SK-N-SH (cell line): ENCODE measurements at regions not wholly inside any gene's neighbourhood (a gene's known extent, or its start where the extent isn't known, plus 50 kb on each side); places are given as distances from the start of the nearest gene placed in this dataset.

ENCODE experiments used
- CTCF ChIA-PET: fragments of 300-600, 350-600 bp; formaldehyde crosslinking; extraction: SDS; loops from one replicate; lab custom pipeline; 2021; lab: Yijun Ruan, JAX
- POLR2A ChIA-PET: fragments of 350-600 bp; sonication (Branson Sonifier 250); formaldehyde crosslinking; extraction: SDS; loops from one replicate; lab custom pipeline; 2020; ENCODE audit warnings: antibody characterized with exemption, inconsistent platforms; lab: Yijun Ruan, JAX
- DNase-seq: peaks from one replicate; pipeline ENCODE4 v3.0.0; 2012
- H2AFZ ChIP-seq: fragments of 200-600 bp; sonication (generic); 2 replicates; pipeline ENCODE4 v1.8.1; 2016; ENCODE audit warnings: antibody characterized with exemption, mild to moderate bottlenecking, low read depth
- H3F3A ChIP-seq: fragments of 200-600 bp; sonication (generic); replicated peaks from 2 replicates; pipeline ENCODE3; 2016; ENCODE audit warnings: antibody characterized with exemption, mild to moderate bottlenecking; ENCODE audit not compliant: insufficient read depth
- H3K27ac ChIP-seq, 2 experiments: fragments of 200-500 bp in 1 of 2; fragments of 200-600 bp in 1 of 2; sonication (Bioruptor generic) in 1 of 2; sonication (generic), shearing (Covaris generic) in 1 of 2; 2 replicates each; pipeline versions ENCODE4 v1.5.1 to v1.6.1; 2014 to 2016; ENCODE audit warnings: low read depth in 2 of 2, inconsistent platforms in 1 of 2, low read length in 1 of 2, mild to moderate bottlenecking in 1 of 2, mixed read lengths in 1 of 2
- H3K27me3 ChIP-seq: fragments of 200-600 bp; sonication (generic), shearing (Covaris generic); 2 replicates; pipeline ENCODE4 v1.6.1; 2016; ENCODE audit warnings: mixed run types; ENCODE audit not compliant: insufficient read depth
- H3K36me3 ChIP-seq, 2 experiments: fragments of 200-500 bp in 1 of 2; fragments of 200-600 bp in 1 of 2; sonication (Bioruptor generic) in 1 of 2; sonication (generic) in 1 of 2; replicated peaks in 1 of 2; 2 replicates each; pipeline versions ENCODE3 to v1.5.1; 2014 to 2016; ENCODE audit warnings: low read length in 1 of 2, mild to moderate bottlenecking in 1 of 2; ENCODE audit not compliant: insufficient read depth in 2 of 2, control insufficient read depth in 1 of 2
- H3K4me1 ChIP-seq, 2 experiments: fragments of 200-500 bp in 1 of 2; fragments of 200-600 bp in 1 of 2; sonication (Bioruptor generic) in 1 of 2; sonication (generic), shearing (Covaris generic) in 1 of 2; 2 replicates each; pipeline versions ENCODE4 v1.5.1 to v1.6.1; 2014 to 2016; ENCODE audit warnings: low read depth in 1 of 2, low read length in 1 of 2, mixed run types in 1 of 2; ENCODE audit not compliant: insufficient read depth in 2 of 2, control insufficient read depth in 1 of 2
- H3K4me2 ChIP-seq: fragments of 200-600 bp; sonication (generic), shearing (Covaris generic); 2 replicates; pipeline ENCODE4 v1.6.1; 2017; ENCODE audit warnings: mixed run types
- H3K4me3 ChIP-seq, 2 experiments: fragments of 200-500 bp in 1 of 2; fragments of 200-600 bp in 1 of 2; sonication (Bioruptor generic) in 1 of 2; sonication (generic), shearing (Covaris generic) in 1 of 2; 2 replicates each; pipeline versions ENCODE4 v1.5.1 to v1.8.1; 2014 to 2016; ENCODE audit warnings: low read depth in 2 of 2, inconsistent platforms in 1 of 2, low read length in 1 of 2, mild to moderate bottlenecking in 1 of 2, mixed read lengths in 1 of 2, moderate library complexity in 1 of 2
- H3K79me2 ChIP-seq: fragments of 200-600 bp; sonication (generic); 2 replicates; pipeline ENCODE4 v1.8.1; 2017; ENCODE audit warnings: mild to moderate bottlenecking; ENCODE audit not compliant: insufficient read depth
- H3K9ac ChIP-seq: fragments of 200-600 bp; sonication (generic); 2 replicates; pipeline ENCODE4 v1.6.1; 2017; ENCODE audit warnings: mixed run types
- H3K9me2 ChIP-seq: fragments of 200-600 bp; sonication (generic); 2 replicates; pipeline ENCODE4 v1.6.1; 2017; ENCODE audit warnings: mixed run types
- H3K9me3 ChIP-seq: fragments of 200-600 bp; sonication (generic); 2 replicates; pipeline ENCODE4 v1.6.1; 2017; ENCODE audit warnings: mixed run types, mild to moderate bottlenecking, moderate library complexity
- H4K20me1 ChIP-seq: fragments of 200-600 bp; sonication (generic); 2 replicates; pipeline ENCODE4 v1.6.1; 2017; ENCODE audit warnings: mild to moderate bottlenecking, mixed run types; ENCODE audit not compliant: insufficient read depth
- CTCF ChIP-seq: fragments of 200-600 bp; sonication (generic); IDR thresholded peaks from 2 replicates; pipeline ENCODE4 v1.6.1; 2017; ENCODE audit warnings: antibody characterized with exemption, mild to moderate bottlenecking, moderate library complexity
- ELF1 ChIP-seq: IDR thresholded peaks from 2 replicates; pipeline ENCODE4 v1.4.0; 2012
- EP300 ChIP-seq, 2 experiments: IDR thresholded peaks; 2 replicates each; pipeline versions ENCODE4 v1.4.0 to v1.6.1; 2012; ENCODE audit warnings: borderline replicate concordance in 1 of 2, low read depth in 1 of 2, low read length in 1 of 2
- GATA2 ChIP-seq: sonication (generic); formaldehyde crosslinking; IDR thresholded peaks from 2 replicates; pipeline ENCODE4 v1.5.0; 2020; ENCODE audit warnings: mild to moderate bottlenecking, missing genetic modification reagents
- RFX5 ChIP-seq: IDR thresholded peaks from 2 replicates; pipeline ENCODE4 v1.6.1; 2012; ENCODE audit warnings: mild to moderate bottlenecking, improper control_type of control experiment, low read length
- SIN3A ChIP-seq: IDR thresholded peaks from 2 replicates; pipeline ENCODE4 v1.6.1; 2012; ENCODE audit warnings: low read depth, mild to moderate bottlenecking, low read length, moderate library complexity, borderline replicate concordance
- WGBS: methylation state at CpG from one replicate; pipeline ENCODE4 v1.1.6; 2017; ENCODE audit warnings: low lambda C conversion rate; 5-methylcytosine and 5-hydroxymethylcytosine counted together
- TF ChIP-seq, protein P1 (sequence below): IDR thresholded peaks from 2 replicates; pipeline ENCODE4 v1.4.0; 2012; ENCODE audit warnings: low read depth, borderline replicate concordance
- TF ChIP-seq, protein P2 (sequence below): IDR thresholded peaks from 2 replicates; pipeline ENCODE4 v1.4.0; 2012; ENCODE audit warnings: low read depth, borderline replicate concordance

GRCh38 chr18:73093687-73094250 is 226.0 kb upstream of the NETO1 start:
- H3F3A ChIP-seq: no peaks in the 10 kb centered on the region
- POLR2A ChIA-PET: no interaction called here
- H3K79me2 ChIP-seq: no peaks in the 10 kb centered on the region
- H3K4me3 ChIP-seq: no peak overlapping the region
- H4K20me1 ChIP-seq: no peaks in the 10 kb centered on the region
- no peaks in the 10 kb centered on the region for H3K27me3 ChIP-seq
- H3K9me3 ChIP-seq: no peaks in the 10 kb centered on the region
- no peak overlapping the region for H3K9ac ChIP-seq
- H3K27ac ChIP-seq: no peak overlapping the region
- no peak for TF ChIP-seq GATA2
- TF ChIP-seq, protein P1, sequence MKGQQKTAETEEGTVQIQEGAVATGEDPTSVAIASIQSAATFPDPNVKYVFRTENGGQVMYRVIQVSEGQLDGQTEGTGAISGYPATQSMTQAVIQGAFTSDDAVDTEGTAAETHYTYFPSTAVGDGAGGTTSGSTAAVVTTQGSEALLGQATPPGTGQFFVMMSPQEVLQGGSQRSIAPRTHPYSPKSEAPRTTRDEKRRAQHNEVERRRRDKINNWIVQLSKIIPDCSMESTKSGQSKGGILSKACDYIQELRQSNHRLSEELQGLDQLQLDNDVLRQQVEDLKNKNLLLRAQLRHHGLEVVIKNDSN: no peak
- TF ChIP-seq EP300 (IDR thresholded peaks at IDR 0.05; ENCODE audit: borderline replicate concordance in 1 of 2, low read depth in 1 of 2, low read length in 1 of 2): no peak
- DNase-seq: no peak
- H3K4me2 ChIP-seq: no peak overlapping the region
- H3K36me3 ChIP-seq: no peaks in the 10 kb centered on the region
- CTCF ChIA-PET: no interaction called here
- no peak overlapping the region for H2AFZ ChIP-seq
- H3K4me1 ChIP-seq: no peaks in the 10 kb centered on the region
- 0% methylated on average over 1 of the region's 1 CpG for WGBS
- H3K9me2 ChIP-seq: no peaks in the 10 kb centered on the region

GRCh38 chr18:73088445-73088844 is 220.7 kb upstream of the NETO1 start:
- CTCF ChIA-PET: no interaction called here
- Histone ChIP-seq H3K79me2 (no peaks in the 10 kb centered on the region), H4K20me1 (no peaks in the 10 kb centered on the region), H3K27me3 (no peaks in the 10 kb centered on the region), H3K27ac (no peak overlapping the region), H3K9me2 (no peaks in the 10 kb centered on the region), H3K4me3 (no peak overlapping the region), H2AFZ (no peak overlapping the region), H3F3A (no peaks in the 10 kb centered on the region), H3K4me2 (no peak overlapping the region), H3K9ac (no peak overlapping the region), H3K4me1 (no peaks in the 10 kb centered on the region), H3K36me3 (no peaks in the 10 kb centered on the region), H3K9me3 (no peaks in the 10 kb centered on the region)
- POLR2A ChIA-PET: no interaction called here
- no peak for TF ChIP-seq ELF1
- TF ChIP-seq RFX5: no peak
- TF ChIP-seq, protein P2, sequence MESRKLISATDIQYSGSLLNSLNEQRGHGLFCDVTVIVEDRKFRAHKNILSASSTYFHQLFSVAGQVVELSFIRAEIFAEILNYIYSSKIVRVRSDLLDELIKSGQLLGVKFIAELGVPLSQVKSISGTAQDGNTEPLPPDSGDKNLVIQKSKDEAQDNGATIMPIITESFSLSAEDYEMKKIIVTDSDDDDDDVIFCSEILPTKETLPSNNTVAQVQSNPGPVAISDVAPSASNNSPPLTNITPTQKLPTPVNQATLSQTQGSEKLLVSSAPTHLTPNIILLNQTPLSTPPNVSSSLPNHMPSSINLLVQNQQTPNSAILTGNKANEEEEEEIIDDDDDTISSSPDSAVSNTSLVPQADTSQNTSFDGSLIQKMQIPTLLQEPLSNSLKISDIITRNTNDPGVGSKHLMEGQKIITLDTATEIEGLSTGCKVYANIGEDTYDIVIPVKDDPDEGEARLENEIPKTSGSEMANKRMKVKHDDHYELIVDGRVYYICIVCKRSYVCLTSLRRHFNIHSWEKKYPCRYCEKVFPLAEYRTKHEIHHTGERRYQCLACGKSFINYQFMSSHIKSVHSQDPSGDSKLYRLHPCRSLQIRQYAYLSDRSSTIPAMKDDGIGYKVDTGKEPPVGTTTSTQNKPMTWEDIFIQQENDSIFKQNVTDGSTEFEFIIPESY: no peak
- TF ChIP-seq SIN3A: no peak
- TF ChIP-seq CTCF: no peak
- no peak for DNase-seq
- 17% methylated on average over 1 of the region's 1 CpG for WGBS
